GM12872 (cell line): ENCODE measurements at regions not wholly inside any gene's neighbourhood (a gene's known extent, or its start where the extent isn't known, plus 50 kb on each side); places are given as distances from the start of the nearest gene placed in this dataset.

Experiments
- CTCF ChIP-seq: IDR thresholded peaks from 3 replicates; pipeline ENCODE4 v1.5.1; 2011; ENCODE audit warnings: low read depth, mild to moderate bottlenecking, low read length, moderate library complexity; ENCODE audit not compliant: insufficient read depth

- no peak for TF ChIP-seq CTCF
Measured at GRCh38 chr7:145817687-145818086, 298.9 kb upstream of the CNTNAP2 start.

- no peak for TF ChIP-seq CTCF
Measured at GRCh38 chr7:145812218-145812617, 304.4 kb upstream of the CNTNAP2 start.

GRCh38 chr7:145797507-145797906, 319.1 kb upstream of the CNTNAP2 start:
- no peak for TF ChIP-seq CTCF

- TF ChIP-seq CTCF: no peak
Measured at GRCh38 chr7:145795132-145795531, 321.5 kb upstream of the CNTNAP2 start.

- no peak for TF ChIP-seq CTCF
Measured at GRCh38 chr7:145784809-145785780, 331.5 kb upstream of the CNTNAP2 start.

- TF ChIP-seq CTCF: no peak
Measured at GRCh38 chr7:145779140-145779539, 337.5 kb upstream of the CNTNAP2 start.

GRCh38 chr7:145774777-145775176, 341.8 kb upstream of the CNTNAP2 start:
- no peak for TF ChIP-seq CTCF
